Thyroid gland (tissue), 4 donors: ENCODE measurements at regions not wholly inside any gene's neighbourhood (a gene's known extent, or its start where the extent isn't known, plus 50 kb on each side); places are given as distances from the start of the nearest gene placed in this dataset.

Experiments
- DNase-seq, 2 donors: peaks; one replicate each; pipeline ENCODE4 v3.0.0-alpha.2; 2019
- H3K27ac ChIP-seq, 3 donors: fragments of 200-600 bp; sonication (generic); 1 replicate in 2 of 3; 2 replicates in 1 of 3; pipeline ENCODE4 v1.5.1; 2016 to 2019; ENCODE audit warnings: mild to moderate bottlenecking in 1 of 3, moderate library complexity in 1 of 3
- H3K27me3 ChIP-seq: fragments of 200-600 bp; sonication (generic); one replicate; pipeline ENCODE4 v1.5.1; 2019
- H3K36me3 ChIP-seq, 2 donors: fragments of 200-600 bp; sonication (generic); one replicate each; pipeline ENCODE4 v1.5.1; 2016 to 2019
- H3K4me1 ChIP-seq, 2 donors: fragments of 200-600 bp; sonication (generic); one replicate each; pipeline ENCODE4 v1.5.1; 2017 to 2019
- H3K4me3 ChIP-seq, 3 donors: fragments of 200-600 bp; sonication (generic); replicated peaks in 1 of 3; 1 replicate in 2 of 3; 2 replicates in 1 of 3; pipeline ENCODE4 v1.5.1; 2016; ENCODE audit warnings: mild to moderate bottlenecking in 1 of 3
- H3K9me3 ChIP-seq: fragments of 200-600 bp; sonication (generic); one replicate; pipeline ENCODE4 v1.5.1; 2017
- CTCF ChIP-seq, 6 experiments: fragments of 200-600 bp in 3 of 6; fragments of 450-650 bp in 3 of 6; sonication (generic) in 3 of 6; IDR thresholded peaks; one replicate each; pipeline ENCODE4 v1.5.1; 2016 to 2019; ENCODE audit warnings: antibody characterized with exemption in 6 of 6, mild to moderate bottlenecking in 2 of 6, inconsistent platforms in 1 of 6, moderate library complexity in 1 of 6
- POLR2A ChIP-seq, 2 donors: fragments of 450-650 bp; IDR thresholded peaks; one replicate each; pipeline ENCODE4 v1.6.1; 2017; ENCODE audit warnings: antibody characterized with exemption in 2 of 2, mild to moderate bottlenecking in 2 of 2, moderate library complexity in 1 of 2
- WGBS, 2 donors: methylation state at CpG; one replicate each; pipeline ENCODE4 v1.1.5; 2017; 5-methylcytosine and 5-hydroxymethylcytosine counted together
- intact Hi-C: fragments of 100-400 bp; cut with DNase I; formaldehyde crosslinking; loops from one replicate; pipeline ENCODE4 v1.15.1; 2023

- Histone ChIP-seq H3K9me3 (no peaks in the 10 kb centered on the region), H3K36me3 (no peaks in the 10 kb centered on the region), H3K4me3 (no peak overlapping the region), H3K27me3 (no peaks in the 10 kb centered on the region), H3K27ac (no peak overlapping the region), H3K4me1 (no peaks in the 10 kb centered on the region)
- DNase-seq, result no peak
- intact Hi-C loops, result no loop called here
- TF ChIP-seq POLR2A (IDR thresholded peaks at IDR 0.05) (no peak), CTCF (IDR thresholded peaks at IDR 0.05) (no peak)
- WGBS, 2 donors, result 75 to 91% methylated on average over 5 of the region's 5 CpGs
Measured at GRCh38 chrX:810186-810585, 179.6 kb downstream of the SHOX start.

- DNase-seq, result no peak
- 94% methylated on average over 11 of the region's 11 CpGs for WGBS, 2 donors
Measured at GRCh38 chrX:809081-809480, 178.5 kb downstream of the SHOX start.

GRCh38 chrX:806586-806985 is 176.0 kb downstream of the SHOX start:
- H3K4me1 ChIP-seq, result no peaks in the 10 kb centered on the region
- WGBS, 2 donors, result 93% methylated on average over 8 of the region's 8 CpGs
- TF ChIP-seq POLR2A (IDR thresholded peaks at IDR 0.05) (no peak), CTCF (IDR thresholded peaks at IDR 0.05) (no peak)
- no peaks in the 10 kb centered on the region for H3K36me3 ChIP-seq
- no peak overlapping the region for H3K27ac ChIP-seq
- intact Hi-C loops, result no loop called here
- H3K9me3 ChIP-seq, result no peaks in the 10 kb centered on the region
- no peak overlapping the region for H3K4me3 ChIP-seq
- DNase-seq, result no peak
- H3K27me3 ChIP-seq, result no peaks in the 10 kb centered on the region

More at GRCh38 chrX:809081-809480, 178.5 kb downstream of the SHOX start:
- no peak for TF ChIP-seq POLR2A (IDR thresholded peaks at IDR 0.05)
- no peak for TF ChIP-seq CTCF (IDR thresholded peaks at IDR 0.05)
- Histone ChIP-seq H3K27ac (no peak overlapping the region), H3K4me3 (no peak overlapping the region), H3K36me3 (no peaks in the 10 kb centered on the region), H3K4me1 (no peaks in the 10 kb centered on the region), H3K9me3 (no peaks in the 10 kb centered on the region), H3K27me3 (no peaks in the 10 kb centered on the region)
- intact Hi-C loops, result no loop called here

- H3K4me1 ChIP-seq, result no peaks in the 10 kb centered on the region
- intact Hi-C loops, result no loop called here
- H3K27ac ChIP-seq, result no peak overlapping the region
- DNase-seq, result no peak
- TF ChIP-seq CTCF (IDR thresholded peaks at IDR 0.05) (no peak), POLR2A (IDR thresholded peaks at IDR 0.05) (no peak)
- H3K36me3 ChIP-seq, result no peaks in the 10 kb centered on the region
- H3K27me3 ChIP-seq, result no peaks in the 10 kb centered on the region
- no peaks in the 10 kb centered on the region for H3K9me3 ChIP-seq
- 79 to 89% methylated on average over 11 of the region's 11 CpGs for WGBS, 2 donors
- no peak overlapping the region for H3K4me3 ChIP-seq
Measured at GRCh38 chrX:805988-806387, 175.4 kb downstream of the SHOX start.

GRCh38 chrX:805103-805670 is 174.6 kb downstream of the SHOX start:
- no peak for DNase-seq
- Histone ChIP-seq H3K36me3 (no peaks in the 10 kb centered on the region), H3K4me3 (no peak overlapping the region), H3K4me1 (no peaks in the 10 kb centered on the region), H3K9me3 (no peaks in the 10 kb centered on the region), H3K27me3 (no peaks in the 10 kb centered on the region), H3K27ac (no peak overlapping the region)
- intact Hi-C loops, result no loop called here
- 36 to 39% methylated on average over 16 of the region's 16 CpGs for WGBS, 2 donors
- TF ChIP-seq POLR2A (IDR thresholded peaks at IDR 0.05), result no peak
- no peak for TF ChIP-seq CTCF (IDR thresholded peaks at IDR 0.05)
